SK-N-SH (cell line): ENCODE measurements at regions not wholly inside any gene's neighbourhood (a gene's known extent, or its start where the extent isn't known, plus 50 kb on each side); places are given as distances from the start of the nearest gene placed in this dataset.
A peak's percentile ranks its signal among the peaks of the same experiment; 100 is the strongest.

Source experiments
- CTCF ChIA-PET: fragments of 300-600, 350-600 bp; formaldehyde crosslinking; extraction: SDS; loops from one replicate; lab custom pipeline; 2021; lab: Yijun Ruan, JAX
- POLR2A ChIA-PET: fragments of 350-600 bp; sonication (Branson Sonifier 250); formaldehyde crosslinking; extraction: SDS; loops from one replicate; lab custom pipeline; 2020; ENCODE audit warnings: antibody characterized with exemption, inconsistent platforms; lab: Yijun Ruan, JAX
- DNase-seq: peaks from one replicate; pipeline ENCODE4 v3.0.0; 2012
- H2AFZ ChIP-seq: fragments of 200-600 bp; sonication (generic); 2 replicates; pipeline ENCODE4 v1.8.1; 2016; ENCODE audit warnings: antibody characterized with exemption, mild to moderate bottlenecking, low read depth
- H3F3A ChIP-seq: fragments of 200-600 bp; sonication (generic); replicated peaks from 2 replicates; pipeline ENCODE3; 2016; ENCODE audit warnings: antibody characterized with exemption, mild to moderate bottlenecking; ENCODE audit not compliant: insufficient read depth
- H3K27ac ChIP-seq, 2 experiments: fragments of 200-500 bp in 1 of 2; fragments of 200-600 bp in 1 of 2; sonication (Bioruptor generic) in 1 of 2; sonication (generic), shearing (Covaris generic) in 1 of 2; 2 replicates each; pipeline versions ENCODE4 v1.5.1 to v1.6.1; 2014 to 2016; ENCODE audit warnings: low read depth in 2 of 2, inconsistent platforms in 1 of 2, low read length in 1 of 2, mild to moderate bottlenecking in 1 of 2, mixed read lengths in 1 of 2
- H3K27me3 ChIP-seq: fragments of 200-600 bp; sonication (generic), shearing (Covaris generic); 2 replicates; pipeline ENCODE4 v1.6.1; 2016; ENCODE audit warnings: mixed run types; ENCODE audit not compliant: insufficient read depth
- H3K36me3 ChIP-seq, 2 experiments: fragments of 200-500 bp in 1 of 2; fragments of 200-600 bp in 1 of 2; sonication (Bioruptor generic) in 1 of 2; sonication (generic) in 1 of 2; replicated peaks in 1 of 2; 2 replicates each; pipeline versions ENCODE3 to v1.5.1; 2014 to 2016; ENCODE audit warnings: low read length in 1 of 2, mild to moderate bottlenecking in 1 of 2; ENCODE audit not compliant: insufficient read depth in 2 of 2, control insufficient read depth in 1 of 2
- H3K4me1 ChIP-seq, 2 experiments: fragments of 200-500 bp in 1 of 2; fragments of 200-600 bp in 1 of 2; sonication (Bioruptor generic) in 1 of 2; sonication (generic), shearing (Covaris generic) in 1 of 2; 2 replicates each; pipeline versions ENCODE4 v1.5.1 to v1.6.1; 2014 to 2016; ENCODE audit warnings: low read depth in 1 of 2, low read length in 1 of 2, mixed run types in 1 of 2; ENCODE audit not compliant: insufficient read depth in 2 of 2, control insufficient read depth in 1 of 2
- H3K4me2 ChIP-seq: fragments of 200-600 bp; sonication (generic), shearing (Covaris generic); 2 replicates; pipeline ENCODE4 v1.6.1; 2017; ENCODE audit warnings: mixed run types
- H3K4me3 ChIP-seq, 2 experiments: fragments of 200-500 bp in 1 of 2; fragments of 200-600 bp in 1 of 2; sonication (Bioruptor generic) in 1 of 2; sonication (generic), shearing (Covaris generic) in 1 of 2; 2 replicates each; pipeline versions ENCODE4 v1.5.1 to v1.8.1; 2014 to 2016; ENCODE audit warnings: low read depth in 2 of 2, inconsistent platforms in 1 of 2, low read length in 1 of 2, mild to moderate bottlenecking in 1 of 2, mixed read lengths in 1 of 2, moderate library complexity in 1 of 2
- H3K79me2 ChIP-seq: fragments of 200-600 bp; sonication (generic); 2 replicates; pipeline ENCODE4 v1.8.1; 2017; ENCODE audit warnings: mild to moderate bottlenecking; ENCODE audit not compliant: insufficient read depth
- H3K9ac ChIP-seq: fragments of 200-600 bp; sonication (generic); 2 replicates; pipeline ENCODE4 v1.6.1; 2017; ENCODE audit warnings: mixed run types
- H3K9me2 ChIP-seq: fragments of 200-600 bp; sonication (generic); 2 replicates; pipeline ENCODE4 v1.6.1; 2017; ENCODE audit warnings: mixed run types
- H3K9me3 ChIP-seq: fragments of 200-600 bp; sonication (generic); 2 replicates; pipeline ENCODE4 v1.6.1; 2017; ENCODE audit warnings: mixed run types, mild to moderate bottlenecking, moderate library complexity
- H4K20me1 ChIP-seq: fragments of 200-600 bp; sonication (generic); 2 replicates; pipeline ENCODE4 v1.6.1; 2017; ENCODE audit warnings: mild to moderate bottlenecking, mixed run types; ENCODE audit not compliant: insufficient read depth
- CHD2 ChIP-seq: fragments of 150-350 bp; IDR thresholded peaks from 2 replicates; pipeline ENCODE4 v1.6.1; 2018; ENCODE audit warnings: low read length; ENCODE audit not compliant: partially characterized antibody
- EP300 ChIP-seq, 2 experiments: IDR thresholded peaks; 2 replicates each; pipeline versions ENCODE4 v1.4.0 to v1.6.1; 2012; ENCODE audit warnings: borderline replicate concordance in 1 of 2, low read depth in 1 of 2, low read length in 1 of 2
- FOSL2 ChIP-seq: IDR thresholded peaks from 2 replicates; pipeline ENCODE4 v1.4.0; 2012; ENCODE audit warnings: low read depth, mild to moderate bottlenecking, moderate library complexity, borderline replicate concordance
- GABPA ChIP-seq: IDR thresholded peaks from 2 replicates; pipeline ENCODE4 v1.4.0; 2012; ENCODE audit warnings: low read depth, mild to moderate bottlenecking
- GATA2 ChIP-seq: sonication (generic); formaldehyde crosslinking; IDR thresholded peaks from 2 replicates; pipeline ENCODE4 v1.5.0; 2020; ENCODE audit warnings: mild to moderate bottlenecking, missing genetic modification reagents
- JUND ChIP-seq: IDR thresholded peaks from 2 replicates; pipeline ENCODE4 v1.4.0; 2012
- MEF2A ChIP-seq: IDR thresholded peaks from 2 replicates; pipeline ENCODE4 v1.4.0; 2012; ENCODE audit warnings: low read depth, borderline replicate concordance
- MXI1 ChIP-seq: IDR thresholded peaks from 2 replicates; pipeline ENCODE4 v1.6.1; 2012; ENCODE audit warnings: mild to moderate bottlenecking, low read depth, low read length, improper control_type of control experiment
- NRF1 ChIP-seq: IDR thresholded peaks from 2 replicates; pipeline ENCODE4 v1.6.1; 2012; ENCODE audit warnings: low read depth, mild to moderate bottlenecking, low read length
- POLR2AphosphoS5 ChIP-seq: IDR thresholded peaks from 2 replicates; pipeline ENCODE4 v1.6.1; 2012; ENCODE audit warnings: low read depth, low read length
- RXRA ChIP-seq: IDR thresholded peaks from 2 replicates; pipeline ENCODE4 v1.4.0; 2012; ENCODE audit warnings: low read depth, mild to moderate bottlenecking, borderline replicate concordance
- SMC3 ChIP-seq: IDR thresholded peaks from 2 replicates; pipeline ENCODE4 v1.6.1; 2012; ENCODE audit warnings: low read depth, low read length, improper control_type of control experiment
- TAF1 ChIP-seq: IDR thresholded peaks from 2 replicates; pipeline ENCODE4 v1.6.1; 2012; ENCODE audit warnings: low read depth, mild to moderate bottlenecking, low read length, moderate library complexity, borderline replicate concordance
- TCF12 ChIP-seq: IDR thresholded peaks from 2 replicates; pipeline ENCODE4 v1.4.0; 2012
- WGBS: methylation state at CpG from one replicate; pipeline ENCODE4 v1.1.6; 2017; ENCODE audit warnings: low lambda C conversion rate; 5-methylcytosine and 5-hydroxymethylcytosine counted together
- TF ChIP-seq, protein P1 (sequence below): IDR thresholded peaks from 2 replicates; pipeline ENCODE4 v1.4.0; 2012; ENCODE audit warnings: low read depth, borderline replicate concordance
- TF ChIP-seq, protein P2 (sequence below): IDR thresholded peaks from 2 replicates; pipeline ENCODE4 v1.6.1; 2012; ENCODE audit warnings: mild to moderate bottlenecking, low read depth, low read length, moderate library complexity
- TF ChIP-seq, protein P3 (sequence below): fragments of 150-350 bp; IDR thresholded peaks from 2 replicates; pipeline ENCODE4 v1.6.1; 2016; ENCODE audit warnings: mild to moderate bottlenecking, low read depth, low read length
- TF ChIP-seq, protein P4 (sequence below): IDR thresholded peaks from 2 replicates; pipeline ENCODE4 v1.4.0; 2012; ENCODE audit warnings: low read depth, borderline replicate concordance
- TF ChIP-seq, protein P5 (sequence below): fragments of 200-600 bp; sonication (generic); IDR thresholded peaks from 2 replicates; pipeline ENCODE4 v1.6.1; 2017; ENCODE audit warnings: antibody characterized with exemption, mild to moderate bottlenecking, moderate library complexity
- TF ChIP-seq, protein P6 (sequence below): IDR thresholded peaks from 2 replicates; pipeline ENCODE4; 2012
- TF ChIP-seq, protein P7 (sequence below): fragments of 150-350 bp; IDR thresholded peaks from 2 replicates; pipeline ENCODE4 v1.6.1; 2017; ENCODE audit warnings: antibody characterized with exemption, low read length, low read depth, borderline replicate concordance

DNA sequence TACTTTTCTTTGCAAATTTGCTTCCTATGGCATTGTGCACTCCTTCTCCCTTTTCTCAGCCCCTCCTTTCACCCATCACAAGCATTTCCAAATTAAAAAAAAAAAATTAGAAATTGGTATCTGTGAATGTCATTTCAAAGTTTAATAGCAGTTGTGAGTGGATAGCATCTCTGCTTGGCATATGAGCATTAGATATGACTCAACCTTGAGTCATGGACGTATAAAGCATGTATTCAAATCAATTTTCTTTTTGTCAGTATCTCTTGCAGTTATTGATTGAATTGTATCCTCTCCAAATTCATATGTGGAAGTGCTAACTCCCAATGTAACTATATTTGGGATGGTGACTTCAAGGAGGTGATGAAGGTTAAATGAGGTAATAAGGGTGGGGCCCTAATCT is 60.1 kb upstream of the MAP3K7 start:
- Histone ChIP-seq H3F3A (no peaks in the 10 kb centered on the region), H3K4me1 (no peaks in the 10 kb centered on the region), H3K4me2 (no peak overlapping the region), H3K27me3 (no peaks in the 10 kb centered on the region), H2AFZ (no peak overlapping the region), H3K79me2 (no peaks in the 10 kb centered on the region), H4K20me1 (no peaks in the 10 kb centered on the region), H3K4me3 (no peak overlapping the region), H3K9me3 (no peaks in the 10 kb centered on the region), H3K27ac (no peak overlapping the region), H3K9ac (no peak overlapping the region), H3K36me3 (no peaks in the 10 kb centered on the region), H3K9me2 (no peaks in the 10 kb centered on the region)
- DNase-seq = no peak
- TF ChIP-seq, protein P1, sequence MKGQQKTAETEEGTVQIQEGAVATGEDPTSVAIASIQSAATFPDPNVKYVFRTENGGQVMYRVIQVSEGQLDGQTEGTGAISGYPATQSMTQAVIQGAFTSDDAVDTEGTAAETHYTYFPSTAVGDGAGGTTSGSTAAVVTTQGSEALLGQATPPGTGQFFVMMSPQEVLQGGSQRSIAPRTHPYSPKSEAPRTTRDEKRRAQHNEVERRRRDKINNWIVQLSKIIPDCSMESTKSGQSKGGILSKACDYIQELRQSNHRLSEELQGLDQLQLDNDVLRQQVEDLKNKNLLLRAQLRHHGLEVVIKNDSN = no peak
- TF ChIP-seq, protein P2, sequence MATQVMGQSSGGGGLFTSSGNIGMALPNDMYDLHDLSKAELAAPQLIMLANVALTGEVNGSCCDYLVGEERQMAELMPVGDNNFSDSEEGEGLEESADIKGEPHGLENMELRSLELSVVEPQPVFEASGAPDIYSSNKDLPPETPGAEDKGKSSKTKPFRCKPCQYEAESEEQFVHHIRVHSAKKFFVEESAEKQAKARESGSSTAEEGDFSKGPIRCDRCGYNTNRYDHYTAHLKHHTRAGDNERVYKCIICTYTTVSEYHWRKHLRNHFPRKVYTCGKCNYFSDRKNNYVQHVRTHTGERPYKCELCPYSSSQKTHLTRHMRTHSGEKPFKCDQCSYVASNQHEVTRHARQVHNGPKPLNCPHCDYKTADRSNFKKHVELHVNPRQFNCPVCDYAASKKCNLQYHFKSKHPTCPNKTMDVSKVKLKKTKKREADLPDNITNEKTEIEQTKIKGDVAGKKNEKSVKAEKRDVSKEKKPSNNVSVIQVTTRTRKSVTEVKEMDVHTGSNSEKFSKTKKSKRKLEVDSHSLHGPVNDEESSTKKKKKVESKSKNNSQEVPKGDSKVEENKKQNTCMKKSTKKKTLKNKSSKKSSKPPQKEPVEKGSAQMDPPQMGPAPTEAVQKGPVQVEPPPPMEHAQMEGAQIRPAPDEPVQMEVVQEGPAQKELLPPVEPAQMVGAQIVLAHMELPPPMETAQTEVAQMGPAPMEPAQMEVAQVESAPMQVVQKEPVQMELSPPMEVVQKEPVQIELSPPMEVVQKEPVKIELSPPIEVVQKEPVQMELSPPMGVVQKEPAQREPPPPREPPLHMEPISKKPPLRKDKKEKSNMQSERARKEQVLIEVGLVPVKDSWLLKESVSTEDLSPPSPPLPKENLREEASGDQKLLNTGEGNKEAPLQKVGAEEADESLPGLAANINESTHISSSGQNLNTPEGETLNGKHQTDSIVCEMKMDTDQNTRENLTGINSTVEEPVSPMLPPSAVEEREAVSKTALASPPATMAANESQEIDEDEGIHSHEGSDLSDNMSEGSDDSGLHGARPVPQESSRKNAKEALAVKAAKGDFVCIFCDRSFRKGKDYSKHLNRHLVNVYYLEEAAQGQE = no peak
- TF ChIP-seq POLR2AphosphoS5 = no peak
- TF ChIP-seq GATA2 (CRISPR knock-in tag) = no peak
- no peak for TF ChIP-seq SMC3
- TF ChIP-seq FOSL2 = peak; percentile 59; the same call in 1 of the 2 replicates
- TF ChIP-seq JUND = peak; percentile 45
- TF ChIP-seq, protein P3, sequence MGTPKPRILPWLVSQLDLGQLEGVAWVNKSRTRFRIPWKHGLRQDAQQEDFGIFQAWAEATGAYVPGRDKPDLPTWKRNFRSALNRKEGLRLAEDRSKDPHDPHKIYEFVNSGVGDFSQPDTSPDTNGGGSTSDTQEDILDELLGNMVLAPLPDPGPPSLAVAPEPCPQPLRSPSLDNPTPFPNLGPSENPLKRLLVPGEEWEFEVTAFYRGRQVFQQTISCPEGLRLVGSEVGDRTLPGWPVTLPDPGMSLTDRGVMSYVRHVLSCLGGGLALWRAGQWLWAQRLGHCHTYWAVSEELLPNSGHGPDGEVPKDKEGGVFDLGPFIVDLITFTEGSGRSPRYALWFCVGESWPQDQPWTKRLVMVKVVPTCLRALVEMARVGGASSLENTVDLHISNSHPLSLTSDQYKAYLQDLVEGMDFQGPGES = no peak
- no peak for TF ChIP-seq EP300 (IDR thresholded peaks at IDR 0.05; ENCODE audit: borderline replicate concordance in 1 of 2, low read depth in 1 of 2, low read length in 1 of 2)
- no peak for TF ChIP-seq MEF2A
- TF ChIP-seq CHD2 = no peak
- TF ChIP-seq, protein P4, sequence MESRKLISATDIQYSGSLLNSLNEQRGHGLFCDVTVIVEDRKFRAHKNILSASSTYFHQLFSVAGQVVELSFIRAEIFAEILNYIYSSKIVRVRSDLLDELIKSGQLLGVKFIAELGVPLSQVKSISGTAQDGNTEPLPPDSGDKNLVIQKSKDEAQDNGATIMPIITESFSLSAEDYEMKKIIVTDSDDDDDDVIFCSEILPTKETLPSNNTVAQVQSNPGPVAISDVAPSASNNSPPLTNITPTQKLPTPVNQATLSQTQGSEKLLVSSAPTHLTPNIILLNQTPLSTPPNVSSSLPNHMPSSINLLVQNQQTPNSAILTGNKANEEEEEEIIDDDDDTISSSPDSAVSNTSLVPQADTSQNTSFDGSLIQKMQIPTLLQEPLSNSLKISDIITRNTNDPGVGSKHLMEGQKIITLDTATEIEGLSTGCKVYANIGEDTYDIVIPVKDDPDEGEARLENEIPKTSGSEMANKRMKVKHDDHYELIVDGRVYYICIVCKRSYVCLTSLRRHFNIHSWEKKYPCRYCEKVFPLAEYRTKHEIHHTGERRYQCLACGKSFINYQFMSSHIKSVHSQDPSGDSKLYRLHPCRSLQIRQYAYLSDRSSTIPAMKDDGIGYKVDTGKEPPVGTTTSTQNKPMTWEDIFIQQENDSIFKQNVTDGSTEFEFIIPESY = no peak
- no peak for TF ChIP-seq MXI1
- no peak for TF ChIP-seq RXRA
- no peak for TF ChIP-seq GABPA
- TF ChIP-seq TCF12 = 0 out of 2 replicates have a peak, but pooled peaks have one; percentile 6
- TF ChIP-seq, protein P5, sequence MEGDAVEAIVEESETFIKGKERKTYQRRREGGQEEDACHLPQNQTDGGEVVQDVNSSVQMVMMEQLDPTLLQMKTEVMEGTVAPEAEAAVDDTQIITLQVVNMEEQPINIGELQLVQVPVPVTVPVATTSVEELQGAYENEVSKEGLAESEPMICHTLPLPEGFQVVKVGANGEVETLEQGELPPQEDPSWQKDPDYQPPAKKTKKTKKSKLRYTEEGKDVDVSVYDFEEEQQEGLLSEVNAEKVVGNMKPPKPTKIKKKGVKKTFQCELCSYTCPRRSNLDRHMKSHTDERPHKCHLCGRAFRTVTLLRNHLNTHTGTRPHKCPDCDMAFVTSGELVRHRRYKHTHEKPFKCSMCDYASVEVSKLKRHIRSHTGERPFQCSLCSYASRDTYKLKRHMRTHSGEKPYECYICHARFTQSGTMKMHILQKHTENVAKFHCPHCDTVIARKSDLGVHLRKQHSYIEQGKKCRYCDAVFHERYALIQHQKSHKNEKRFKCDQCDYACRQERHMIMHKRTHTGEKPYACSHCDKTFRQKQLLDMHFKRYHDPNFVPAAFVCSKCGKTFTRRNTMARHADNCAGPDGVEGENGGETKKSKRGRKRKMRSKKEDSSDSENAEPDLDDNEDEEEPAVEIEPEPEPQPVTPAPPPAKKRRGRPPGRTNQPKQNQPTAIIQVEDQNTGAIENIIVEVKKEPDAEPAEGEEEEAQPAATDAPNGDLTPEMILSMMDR = no peak
- no peak for TF ChIP-seq TAF1
- TF ChIP-seq, protein P6, sequence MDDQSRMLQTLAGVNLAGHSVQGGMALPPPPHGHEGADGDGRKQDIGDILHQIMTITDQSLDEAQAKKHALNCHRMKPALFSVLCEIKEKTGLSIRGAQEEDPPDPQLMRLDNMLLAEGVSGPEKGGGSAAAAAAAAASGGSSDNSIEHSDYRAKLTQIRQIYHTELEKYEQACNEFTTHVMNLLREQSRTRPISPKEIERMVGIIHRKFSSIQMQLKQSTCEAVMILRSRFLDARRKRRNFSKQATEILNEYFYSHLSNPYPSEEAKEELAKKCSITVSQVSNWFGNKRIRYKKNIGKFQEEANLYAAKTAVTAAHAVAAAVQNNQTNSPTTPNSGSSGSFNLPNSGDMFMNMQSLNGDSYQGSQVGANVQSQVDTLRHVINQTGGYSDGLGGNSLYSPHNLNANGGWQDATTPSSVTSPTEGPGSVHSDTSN = peak; percentile 50; the same call in 1 of the 2 replicates
- TF ChIP-seq, protein P7, sequence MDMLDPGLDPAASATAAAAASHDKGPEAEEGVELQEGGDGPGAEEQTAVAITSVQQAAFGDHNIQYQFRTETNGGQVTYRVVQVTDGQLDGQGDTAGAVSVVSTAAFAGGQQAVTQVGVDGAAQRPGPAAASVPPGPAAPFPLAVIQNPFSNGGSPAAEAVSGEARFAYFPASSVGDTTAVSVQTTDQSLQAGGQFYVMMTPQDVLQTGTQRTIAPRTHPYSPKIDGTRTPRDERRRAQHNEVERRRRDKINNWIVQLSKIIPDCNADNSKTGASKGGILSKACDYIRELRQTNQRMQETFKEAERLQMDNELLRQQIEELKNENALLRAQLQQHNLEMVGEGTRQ = no peak
- TF ChIP-seq NRF1 = no peak
- ChIA-PET POLR2A (no interaction called here), CTCF (no interaction called here)
- 5% methylated on average over 1 of the region's 1 CpG for WGBS
